HG03354 (cell line): ENCODE measurements at regions not wholly inside any gene's neighbourhood (a gene's known extent, or its start where the extent isn't known, plus 50 kb on each side); places are given as distances from the start of the nearest gene placed in this dataset.

Experiments used
- ATAC-seq: cut with Tn5 transposase; IDR thresholded peaks from one replicate; pipeline ENCODE4 v1.9.1; 2021; ENCODE audit warnings: mild to moderate bottlenecking; ENCODE audit not compliant: unreplicated experiment, poor library complexity, severe bottlenecking

DNA sequence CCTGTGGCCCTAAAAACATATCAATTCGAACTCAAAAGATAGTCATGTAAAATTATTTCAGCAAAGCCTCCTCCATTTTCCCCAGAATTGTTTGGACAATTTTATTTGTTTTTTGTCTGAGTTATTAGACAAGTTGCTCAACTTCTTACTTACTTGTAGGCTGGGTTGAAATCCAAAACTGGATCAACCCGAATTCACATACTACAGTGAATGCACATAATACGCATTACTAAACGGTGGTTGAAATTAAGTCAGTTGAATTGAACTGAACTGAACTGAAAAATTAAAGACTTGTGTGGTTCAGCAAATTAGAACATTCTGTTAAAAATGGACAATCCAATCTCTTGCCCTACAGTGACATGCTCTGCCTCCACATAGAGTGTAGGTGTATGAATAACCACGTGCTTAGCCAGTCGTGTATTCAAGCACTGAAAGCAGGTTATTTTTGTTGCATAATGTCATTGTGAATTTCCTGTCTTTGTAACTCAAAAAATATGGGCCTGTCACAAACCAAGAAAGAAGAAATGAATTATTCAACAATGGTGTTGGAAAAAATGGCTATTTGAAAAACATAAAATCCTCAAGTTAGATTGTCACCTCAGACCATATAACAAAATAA lies 441.0 kb downstream of the TXNL1 start:
- no peak for ATAC-seq

DNA sequence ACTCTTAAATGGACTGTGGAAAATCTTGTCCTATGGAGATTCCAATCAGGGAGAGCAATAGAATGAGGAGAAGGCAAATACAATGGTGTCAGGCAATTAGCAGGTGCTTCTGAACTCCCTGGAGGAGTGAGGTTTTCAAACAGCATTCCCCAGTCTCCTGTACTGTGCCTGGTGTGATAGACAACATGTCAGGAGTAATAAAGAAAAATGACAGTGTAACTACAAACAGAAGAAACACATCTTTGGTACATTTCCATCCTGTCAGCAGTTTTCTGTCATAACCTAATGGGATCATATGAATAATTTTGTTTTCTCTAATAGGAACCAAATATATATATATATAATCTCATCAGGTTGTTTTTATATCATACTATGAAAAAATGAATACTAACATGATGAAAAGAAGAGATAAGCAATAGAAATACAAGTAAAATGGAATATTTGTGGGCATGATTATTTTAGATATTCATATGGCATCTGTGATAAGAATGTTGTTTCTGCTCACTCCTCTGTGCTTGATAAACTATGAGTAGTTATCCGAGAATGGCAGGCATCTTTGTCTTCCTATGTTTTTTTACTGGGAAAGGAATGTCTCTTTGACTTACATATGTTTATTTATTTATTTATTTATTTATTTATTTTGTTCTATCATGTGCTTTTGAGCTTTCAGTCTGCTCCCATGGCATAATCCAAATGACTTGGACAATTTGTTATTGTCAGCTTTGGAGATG lies 441.7 kb downstream of the TXNL1 start:
- no peak for ATAC-seq

DNA sequence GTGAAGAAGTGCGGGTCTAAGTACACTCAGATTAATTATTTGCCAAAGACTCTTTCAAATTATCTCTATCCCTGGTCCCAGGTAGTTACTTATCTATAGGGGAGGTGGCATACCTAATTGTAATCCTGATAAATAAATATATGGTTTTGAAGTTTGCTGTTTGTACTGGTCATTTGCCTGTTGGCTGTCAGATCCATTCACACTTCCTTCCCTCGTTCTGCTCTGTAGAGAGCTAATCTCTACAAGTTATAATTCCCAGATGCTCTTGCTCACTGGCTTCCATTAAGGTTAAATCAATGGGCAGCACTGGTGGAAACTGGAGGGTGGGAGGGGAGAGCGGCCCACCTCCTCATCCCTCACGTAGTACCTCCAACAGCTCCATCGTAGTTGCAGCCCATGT lies 447.1 kb downstream of the TXNL1 start:
- no peak for ATAC-seq

GRCh38 chr18:56189615-56190014 lies 448.8 kb downstream of the TXNL1 start:
- ATAC-seq = no peak

GRCh38 chr18:56188529-56189275 lies 449.7 kb downstream of the TXNL1 start:
- ATAC-seq = no peak

DNA sequence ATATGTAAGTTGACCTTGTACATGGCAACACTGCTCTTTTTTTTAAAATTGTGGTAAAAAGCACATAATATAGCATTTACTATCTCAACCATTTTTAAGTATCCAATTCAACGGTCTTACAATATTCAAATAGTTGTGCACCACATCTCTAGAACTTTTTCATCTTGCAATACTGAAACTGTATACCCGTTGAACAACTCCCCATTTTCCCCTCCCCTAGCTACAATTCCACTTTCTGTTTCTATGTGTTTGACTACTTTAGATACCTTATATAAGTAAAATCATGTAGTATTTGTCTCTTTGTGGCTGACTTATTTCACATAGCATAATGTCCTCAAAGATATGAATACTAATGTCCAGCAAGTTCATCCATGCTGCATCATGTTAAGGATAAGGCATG lies 452.1 kb downstream of the TXNL1 start:
- ATAC-seq = no peak

DNA sequence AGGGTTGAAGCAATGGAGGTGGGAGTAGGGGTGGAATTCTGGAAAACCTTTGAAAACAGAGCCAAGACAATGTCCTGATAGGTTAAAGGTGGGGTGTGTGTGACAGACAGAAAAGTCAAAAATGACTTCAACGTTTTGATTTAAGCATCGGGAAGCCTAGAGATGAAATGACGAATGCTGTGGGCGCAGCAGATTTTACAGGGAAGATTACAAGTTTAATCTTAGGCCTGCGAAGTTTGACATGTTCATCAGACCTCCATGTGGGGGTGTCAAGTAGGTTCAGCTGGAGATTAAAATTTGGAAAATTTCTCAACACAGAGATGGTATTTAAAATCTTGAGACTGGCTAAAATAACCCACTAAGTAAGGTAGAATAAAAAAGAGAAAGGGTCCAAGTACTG lies 453.3 kb downstream of the TXNL1 start:
- ATAC-seq = no peak

- ATAC-seq = no peak
Observed at GRCh38 chr18:56176751-56177150, 461.6 kb downstream of the TXNL1 start.

- no peak for ATAC-seq
Observed at GRCh38 chr18:56175330-56176001, 462.9 kb downstream of the TXNL1 start.

DNA sequence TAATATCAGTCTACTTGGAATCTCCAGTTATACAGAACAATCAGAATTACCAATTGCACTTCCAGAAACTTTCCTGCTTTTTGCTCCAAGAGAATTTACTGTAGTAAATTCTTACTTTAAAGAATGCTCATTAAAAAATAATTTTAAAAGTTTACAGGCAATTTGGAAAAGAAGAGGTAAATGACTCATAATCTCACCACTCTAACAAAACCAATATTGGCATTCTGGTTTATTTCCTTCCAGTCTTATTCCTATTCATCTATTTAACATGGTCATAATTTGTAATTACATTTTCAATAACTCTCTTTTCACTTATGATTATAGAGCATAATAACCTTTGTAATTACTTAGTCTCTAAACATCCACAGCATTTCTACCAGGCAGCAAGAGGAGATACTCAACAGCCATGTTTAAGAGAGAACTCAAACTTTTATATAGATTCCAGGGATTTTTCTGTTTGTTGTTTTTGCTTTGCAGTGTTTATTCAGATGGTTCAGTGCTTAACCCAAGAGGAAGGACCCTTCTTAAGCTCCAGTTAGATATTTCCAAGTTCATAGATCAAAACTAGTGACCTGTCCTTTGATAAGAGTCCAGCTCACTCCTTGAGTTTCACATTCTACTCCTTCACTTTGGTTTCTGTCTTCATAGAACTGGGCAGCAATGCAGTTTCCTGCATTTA lies 464.7 kb downstream of the TXNL1 start:
- no peak for ATAC-seq

- ATAC-seq = no peak
Observed at GRCh38 chr18:56172527-56172926, 465.9 kb downstream of the TXNL1 start.

DNA sequence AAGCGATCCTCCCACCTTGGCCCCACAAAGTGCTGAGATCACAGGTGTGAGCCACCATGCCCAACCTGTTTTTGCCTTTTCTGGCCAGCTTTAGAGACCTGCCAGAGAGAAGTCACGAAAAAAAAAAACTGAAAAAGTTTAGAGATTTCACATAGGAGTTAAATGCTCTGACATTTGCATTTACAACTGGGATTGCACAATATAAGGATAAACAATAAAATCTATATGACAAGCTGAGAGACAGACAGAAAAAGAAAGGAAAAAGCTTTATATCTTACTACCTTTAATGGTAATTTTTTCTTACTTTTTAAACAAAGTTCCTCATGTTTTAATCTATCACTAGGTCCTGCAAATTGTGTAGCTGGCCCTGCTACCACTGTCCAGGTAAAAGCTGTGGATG lies 466.5 kb downstream of the TXNL1 start:
- ATAC-seq = no peak

GRCh38 chr18:56168049-56168781 lies 470.2 kb downstream of the TXNL1 start:
- no peak for ATAC-seq

- no peak for ATAC-seq
Observed at GRCh38 chr18:56167366-56167765, 471.0 kb downstream of the TXNL1 start.

- no peak for ATAC-seq
Observed at GRCh38 chr18:56166914-56167313, 471.5 kb downstream of the TXNL1 start.

GRCh38 chr18:56165601-56166355 lies 472.6 kb downstream of the TXNL1 start:
- ATAC-seq = no peak

DNA sequence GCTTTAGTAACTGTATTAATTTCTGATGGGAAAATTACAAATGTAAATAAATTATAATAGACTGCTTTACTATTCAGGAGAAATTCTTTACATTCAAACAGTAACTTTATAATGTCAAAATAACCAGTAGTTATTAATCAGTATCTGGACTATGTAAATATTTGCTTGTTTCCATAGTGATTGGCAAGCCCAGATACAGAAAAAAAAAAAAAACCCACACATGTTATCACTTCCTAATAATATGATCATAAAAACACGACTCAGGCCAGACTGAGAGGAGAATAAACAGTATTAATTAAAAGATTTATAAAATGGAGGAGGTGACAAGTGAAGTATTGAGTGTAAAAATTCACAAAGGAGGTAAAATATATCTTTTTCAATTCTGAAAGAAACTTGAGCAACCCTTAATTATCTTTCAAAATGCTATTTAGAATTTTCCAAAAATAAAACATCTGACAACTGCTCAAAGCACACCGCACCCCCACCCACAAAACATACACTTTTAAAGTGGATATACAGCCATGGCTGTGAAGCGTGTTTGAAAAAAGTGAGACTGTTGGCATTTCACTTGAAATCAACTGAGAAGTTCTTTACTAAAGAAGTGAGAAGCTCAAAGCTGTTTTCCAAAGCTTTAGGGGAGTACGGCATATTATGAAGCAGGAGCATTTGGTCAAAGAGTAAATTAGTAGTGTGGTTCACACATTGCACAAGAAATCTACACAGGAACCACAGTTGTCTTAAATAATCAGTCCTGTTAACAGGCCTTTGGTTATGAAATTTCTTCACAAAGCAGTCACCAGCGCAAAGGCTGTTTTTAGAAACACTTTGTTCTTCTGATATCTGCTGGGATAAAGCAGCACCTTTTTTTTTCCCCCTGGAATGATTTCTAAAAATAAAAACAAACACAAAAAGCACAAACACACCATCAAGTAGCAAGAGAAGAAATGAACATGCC lies 475.8 kb downstream of the TXNL1 start:
- ATAC-seq = no peak
